ENCODE measurements at regions not wholly inside any gene's neighbourhood (a gene's known extent, or its start where the extent isn't known, plus 50 kb on each side); places are given as distances from the start of the nearest gene placed in this dataset.

GRCh38 chr14:98877065-98877464 is 394.9 kb downstream of the BCL11B start:
- TF ChIP-seq CTCF (IDR thresholded peaks at IDR 0.05) (no peak), POLR2AphosphoS5 (IDR thresholded peaks at IDR 0.05) (no peak), POLR2A (IDR thresholded peaks at IDR 0.05) (no peak), EP300 (IDR thresholded peaks at IDR 0.05) (no peak)
